NCI-H524 (cell line): ENCODE measurements at regions not wholly inside any gene's neighbourhood (a gene's known extent, or its start where the extent isn't known, plus 50 kb on each side); places are given as distances from the start of the nearest gene placed in this dataset.
"Not testable (repeated sequence)": the region's sequence is repeated elsewhere in the genome, so short reads cannot be mapped to it uniquely, and the experiment has no call there.

Experiments
- DNase-seq, 2 experiments: peaks; one replicate each; lab custom pipeline; 2025; lab: John Stamatoyannopoulos, UW

DNA sequence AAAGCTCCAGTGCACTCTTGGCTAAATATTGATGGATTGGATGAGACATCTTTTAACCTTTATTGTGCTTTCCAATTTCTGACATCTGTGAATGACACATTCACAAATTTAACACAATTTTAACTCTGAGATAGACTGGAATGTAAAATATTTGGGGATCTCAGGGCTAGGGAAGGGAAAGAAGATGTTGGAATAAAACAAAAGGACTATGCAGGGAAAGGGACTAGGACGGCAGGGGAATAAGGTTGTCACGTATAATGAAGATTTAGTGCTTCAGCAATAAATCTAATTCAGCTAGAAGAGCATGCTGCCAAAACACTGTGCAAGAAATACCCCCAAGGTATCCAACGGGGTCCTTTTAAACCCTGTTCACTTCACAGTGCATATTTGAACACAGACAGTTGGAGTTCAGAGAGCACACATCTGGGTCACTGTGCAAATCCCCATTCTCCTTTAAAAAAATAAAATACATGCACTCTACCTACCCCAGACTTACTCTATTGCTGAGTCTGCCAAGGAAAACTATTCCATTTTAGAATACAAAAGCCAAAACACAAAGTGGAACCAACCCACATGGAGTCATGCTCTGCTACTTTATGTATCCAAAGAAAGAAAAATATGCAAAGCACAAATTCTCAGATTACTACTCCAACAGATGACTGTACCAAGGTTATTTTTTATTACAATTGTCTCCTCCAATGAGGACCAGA lies 151.0 kb upstream of the RSPO3 start:
- DNase-seq: no peak

DNA sequence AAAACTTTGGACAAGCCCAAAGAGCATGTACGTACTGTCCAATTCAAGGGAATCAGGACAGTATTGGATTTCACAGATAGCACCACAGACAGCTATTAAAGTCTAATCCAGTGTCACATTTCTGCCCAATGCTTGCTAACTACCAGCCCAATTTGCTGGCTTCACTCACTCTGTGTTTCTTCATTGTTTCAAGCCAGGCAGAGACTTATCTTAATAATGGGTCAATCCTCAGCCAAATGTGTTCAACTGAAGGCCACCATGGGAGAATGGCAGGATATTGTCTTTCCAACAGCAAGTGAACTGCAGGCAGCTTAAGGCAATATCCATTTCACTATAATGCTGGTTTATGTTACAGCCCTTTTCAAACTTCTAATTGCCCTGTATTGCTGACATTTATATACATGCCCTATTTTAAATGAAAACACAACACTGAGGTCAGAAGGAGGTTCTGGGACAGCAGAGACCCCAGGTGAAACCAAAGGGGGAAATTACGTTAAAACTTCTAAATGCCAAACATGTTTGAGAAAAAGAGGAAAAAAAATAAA lies 142.1 kb upstream of the RSPO3 start:
- peak in 1 of 2 experiments; percentile 29 for DNase-seq

DNA sequence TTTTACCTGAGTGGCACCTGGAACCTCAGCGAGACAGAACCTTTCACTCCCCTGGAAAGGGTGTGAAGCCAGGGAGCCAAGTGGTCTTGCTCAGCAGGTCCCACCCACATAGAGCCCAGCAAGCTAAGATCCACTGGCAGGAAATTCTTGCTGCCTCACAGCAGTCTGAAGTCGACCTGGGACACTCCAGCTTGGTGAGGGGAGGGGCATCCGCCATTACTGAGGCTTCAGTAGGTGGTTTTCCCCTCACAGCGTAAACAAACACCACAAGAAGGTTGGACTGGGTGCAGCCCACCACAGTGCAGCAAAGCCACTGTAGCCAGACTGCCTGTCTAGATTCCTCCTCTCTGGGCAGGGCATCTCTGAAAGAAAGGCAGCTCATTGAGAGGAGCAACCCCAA lies 134.7 kb upstream of the RSPO3 start:
- DNase-seq: no peak

DNA sequence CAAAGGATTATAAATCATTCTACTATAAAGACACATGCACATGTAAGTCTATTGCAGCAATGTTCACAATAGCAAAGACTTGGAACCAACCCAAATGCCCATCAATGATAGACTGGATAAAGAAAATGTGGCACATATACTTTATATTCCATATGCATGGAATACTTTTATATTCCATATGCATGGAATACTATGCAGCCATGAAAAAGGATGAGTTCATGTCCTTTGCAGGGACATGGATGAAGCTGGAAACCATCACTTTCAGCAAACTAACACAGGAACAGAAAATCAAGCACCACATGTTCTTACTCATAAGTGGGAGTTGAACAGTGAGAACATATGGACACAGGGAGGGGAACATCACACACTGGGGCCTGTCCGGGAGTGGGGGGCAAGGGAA lies 130.3 kb upstream of the RSPO3 start:
- DNase-seq: not testable (repeated sequence)

DNA sequence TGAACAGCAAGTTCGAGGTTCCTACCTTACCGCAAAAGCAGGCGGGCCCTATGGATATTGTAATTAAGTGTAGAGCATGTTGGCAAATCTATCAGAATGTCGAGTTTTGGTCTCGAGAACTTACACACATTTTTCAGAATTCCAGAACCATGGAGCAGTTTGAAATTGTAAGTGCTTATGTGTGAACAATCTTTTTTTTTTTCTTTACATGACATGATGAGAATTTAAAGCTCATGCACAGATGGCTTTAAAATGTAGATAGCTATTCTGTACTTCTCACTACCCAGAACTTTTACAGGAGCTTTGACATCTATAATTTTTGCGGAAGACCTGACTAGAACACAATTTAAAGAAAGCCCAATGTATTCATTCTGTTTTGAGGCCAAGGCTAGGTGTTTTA lies 117.8 kb upstream of the RSPO3 start:
- DNase-seq: no peak

DNA sequence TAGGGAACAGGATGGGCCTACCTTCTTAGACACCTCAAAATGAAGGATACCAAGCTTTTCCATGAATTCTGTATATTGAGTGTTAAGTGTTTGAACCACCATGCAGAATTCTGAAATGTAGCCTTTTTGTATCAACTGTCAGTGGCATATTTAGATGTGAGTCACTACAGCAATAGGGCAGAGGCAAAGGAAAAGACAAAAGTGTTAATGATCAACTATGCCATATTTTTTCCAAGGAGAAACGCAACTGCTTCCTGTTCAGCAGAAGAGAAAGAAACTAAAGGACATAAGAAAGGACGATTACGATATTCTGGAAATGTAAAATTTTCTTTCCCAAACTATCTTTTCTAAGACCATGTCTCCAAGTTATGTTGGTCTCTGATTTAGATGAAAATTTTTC lies 104.6 kb upstream of the RSPO3 start:
- no peak for DNase-seq

DNA sequence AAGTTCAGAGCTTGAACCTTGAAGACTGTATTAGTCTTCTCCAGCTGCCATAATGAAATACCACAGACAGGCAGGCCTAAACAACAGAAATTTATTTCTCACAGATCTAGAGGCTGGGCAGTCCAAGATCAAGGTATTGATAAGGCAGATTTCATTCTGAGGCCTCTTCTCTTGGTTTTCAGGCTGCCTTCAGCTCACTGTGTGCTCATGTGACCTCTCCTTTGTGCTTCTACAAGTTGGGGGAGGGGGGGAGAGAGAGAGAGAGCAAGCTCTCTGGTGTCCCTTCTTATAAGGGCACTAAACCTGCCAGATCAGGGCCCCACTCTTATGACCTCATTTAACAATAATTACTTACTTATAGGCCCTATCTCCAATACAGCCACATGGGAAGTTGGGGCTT lies 102.6 kb upstream of the RSPO3 start:
- DNase-seq: no peak

DNA sequence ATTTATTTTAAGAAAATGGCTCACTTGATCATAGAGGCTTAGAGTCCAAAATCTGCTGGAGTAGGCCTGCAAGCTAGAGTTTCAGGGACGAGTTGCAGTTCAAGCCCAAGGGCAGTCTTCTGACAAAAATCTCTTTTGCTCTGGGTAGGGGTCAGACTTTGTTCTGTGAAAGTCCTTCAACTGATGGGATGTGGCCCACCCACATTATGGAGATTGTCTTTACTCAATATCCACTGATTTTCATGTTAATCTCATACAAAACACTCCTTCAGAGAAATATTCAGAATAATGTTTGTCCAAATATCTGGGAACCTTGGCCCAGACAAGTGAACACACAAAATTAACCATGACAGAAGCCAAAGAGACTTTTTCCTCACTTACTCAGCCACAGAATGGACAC lies 98.6 kb upstream of the RSPO3 start:
- DNase-seq: no peak

DNA sequence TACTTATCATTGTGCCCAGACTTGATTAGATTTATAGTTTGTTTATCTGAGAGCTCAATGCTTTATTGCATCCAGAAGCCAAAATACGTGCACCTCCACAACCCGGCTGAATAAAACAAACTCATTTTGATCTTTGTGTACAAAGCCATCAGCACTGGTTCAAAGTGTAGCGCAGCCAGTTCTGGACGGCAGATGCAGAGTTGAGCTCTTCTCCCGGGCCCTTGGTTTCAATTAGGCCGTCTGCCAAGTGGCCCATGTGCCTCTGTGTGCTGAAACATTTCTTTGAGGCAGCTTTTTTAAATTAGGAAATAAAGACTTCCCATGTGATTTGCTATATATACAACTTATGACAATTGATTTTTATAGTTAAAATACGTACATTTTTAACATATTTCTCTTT lies 96.2 kb upstream of the RSPO3 start:
- DNase-seq: peak; percentile 50 to 71

DNA sequence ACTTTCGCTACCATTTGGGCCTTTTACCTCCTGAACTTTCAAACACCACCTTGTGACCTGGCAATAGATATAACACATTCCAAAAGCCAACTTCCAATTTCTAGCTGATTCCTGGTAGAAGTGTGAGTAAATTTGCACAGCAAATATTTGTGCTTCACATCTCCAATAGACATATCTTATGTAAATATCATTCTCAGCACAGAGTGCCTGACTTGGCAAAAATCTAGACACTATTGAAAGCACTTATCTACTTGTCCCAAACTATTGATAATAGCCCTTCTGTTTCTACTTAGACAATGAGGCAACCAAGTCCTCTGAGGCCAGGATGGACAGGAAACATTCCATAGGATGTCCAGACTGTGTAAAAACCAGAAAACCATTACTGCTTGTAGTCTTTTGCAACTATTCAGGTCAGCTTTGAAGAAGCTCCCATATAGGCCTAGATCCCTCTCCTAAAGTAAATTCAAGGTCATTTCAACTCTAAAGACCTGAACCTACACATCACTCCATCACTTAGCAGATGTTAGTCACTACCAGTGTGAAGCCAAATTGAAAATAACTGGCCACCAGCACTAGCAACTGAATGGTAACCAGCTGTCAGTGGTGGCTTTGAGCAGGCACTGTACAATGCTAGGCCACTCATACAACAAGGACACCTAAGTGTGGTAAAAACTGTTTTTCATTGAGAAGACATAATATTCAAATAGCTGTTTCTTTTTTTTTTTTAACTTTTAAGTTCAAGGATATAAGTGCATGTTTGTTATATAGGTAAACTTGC lies 95.3 kb upstream of the RSPO3 start:
- DNase-seq: no peak

DNA sequence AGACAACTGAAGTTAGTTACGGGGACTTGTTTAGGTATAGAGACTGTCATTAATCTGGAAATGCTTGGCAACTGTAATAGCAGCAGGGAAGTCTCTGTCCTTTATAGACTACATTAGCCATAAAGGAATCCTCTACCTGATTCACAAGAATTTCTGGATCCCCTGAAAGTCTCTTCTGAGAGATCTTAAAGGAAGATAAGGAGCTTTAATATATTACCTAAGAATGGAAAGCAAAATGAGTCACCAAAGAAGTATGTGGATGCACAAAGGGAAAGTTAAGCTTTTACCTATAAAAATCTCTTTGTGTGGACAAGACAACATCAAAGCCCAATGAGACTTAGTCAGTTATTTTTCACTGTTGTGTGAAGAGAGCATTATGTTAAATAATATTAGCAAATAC lies 92.2 kb upstream of the RSPO3 start:
- DNase-seq: no peak

DNA sequence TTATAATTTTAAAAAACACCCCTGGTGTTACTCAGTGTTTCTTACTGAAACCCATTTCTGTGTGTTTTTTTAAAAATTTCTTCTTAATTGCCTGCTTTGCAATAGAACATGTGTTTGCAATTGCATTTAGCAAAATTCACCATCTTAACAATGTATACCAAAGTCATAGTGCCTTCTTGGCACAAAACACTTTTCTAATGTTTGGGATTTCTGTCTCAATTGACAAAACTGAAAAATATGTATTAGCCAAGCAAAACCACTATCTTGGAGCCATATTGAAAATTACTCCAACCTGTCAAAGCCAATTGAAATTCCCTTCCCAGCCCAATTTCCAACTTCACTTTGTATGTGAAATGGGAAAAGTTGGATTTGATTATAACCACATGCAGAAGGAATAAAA lies 88.4 kb upstream of the RSPO3 start:
- no peak for DNase-seq

DNA sequence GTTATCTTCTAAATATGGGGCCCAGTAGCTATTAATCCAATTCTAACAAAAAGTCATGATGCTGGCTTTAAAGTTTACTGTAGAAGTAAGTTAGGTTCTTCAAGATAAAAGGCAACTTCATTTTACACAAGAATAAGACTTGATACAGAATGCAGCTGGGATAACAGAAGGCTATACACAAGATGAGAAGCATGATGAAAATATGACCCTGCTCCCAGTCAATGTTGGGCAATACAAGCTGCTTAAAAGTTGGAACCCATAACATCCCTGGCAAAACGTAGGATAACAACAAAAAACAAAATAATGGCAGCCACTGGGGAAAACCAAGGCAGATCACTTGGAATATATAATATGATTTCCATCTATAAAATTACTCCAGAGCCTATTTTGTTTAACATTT lies 87.6 kb upstream of the RSPO3 start:
- no peak for DNase-seq

DNA sequence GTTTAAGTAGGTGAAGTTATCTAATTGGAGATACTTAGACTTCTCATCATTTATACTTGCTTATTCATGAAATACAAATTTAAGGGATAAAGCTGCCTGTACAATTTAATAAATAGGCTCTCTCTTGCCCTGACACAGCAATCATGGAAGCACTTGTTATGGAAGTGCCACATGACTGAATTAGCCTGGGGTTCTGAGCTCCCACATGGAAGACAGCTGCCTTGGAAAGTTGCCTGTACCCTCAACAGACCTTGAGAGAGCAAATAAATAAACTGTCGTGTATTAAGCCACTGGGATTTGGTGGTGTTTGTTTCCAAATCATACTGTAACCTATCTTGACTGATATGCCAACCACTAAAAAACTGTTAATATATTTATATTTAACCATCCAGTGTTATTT lies 87.0 kb upstream of the RSPO3 start:
- no peak for DNase-seq

DNA sequence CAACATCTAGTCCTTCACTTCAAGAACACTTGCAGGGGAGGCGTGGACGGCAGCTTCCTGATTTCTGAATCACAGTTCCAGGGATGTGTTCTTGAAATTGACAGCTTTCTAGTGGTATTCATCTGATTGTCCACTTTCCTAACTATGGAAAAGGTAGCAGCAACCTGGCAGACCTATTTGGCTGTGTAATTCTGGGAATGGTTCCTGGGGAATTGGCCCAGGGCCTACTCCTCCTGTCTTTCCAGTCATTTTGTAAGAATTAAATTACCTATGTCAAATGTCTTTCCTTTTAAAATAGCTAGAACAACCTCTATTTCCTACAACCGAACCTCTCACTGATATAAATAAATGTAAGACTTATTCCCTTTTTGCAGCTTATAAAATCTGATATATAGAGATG lies 85.5 kb upstream of the RSPO3 start:
- DNase-seq: no peak

DNA sequence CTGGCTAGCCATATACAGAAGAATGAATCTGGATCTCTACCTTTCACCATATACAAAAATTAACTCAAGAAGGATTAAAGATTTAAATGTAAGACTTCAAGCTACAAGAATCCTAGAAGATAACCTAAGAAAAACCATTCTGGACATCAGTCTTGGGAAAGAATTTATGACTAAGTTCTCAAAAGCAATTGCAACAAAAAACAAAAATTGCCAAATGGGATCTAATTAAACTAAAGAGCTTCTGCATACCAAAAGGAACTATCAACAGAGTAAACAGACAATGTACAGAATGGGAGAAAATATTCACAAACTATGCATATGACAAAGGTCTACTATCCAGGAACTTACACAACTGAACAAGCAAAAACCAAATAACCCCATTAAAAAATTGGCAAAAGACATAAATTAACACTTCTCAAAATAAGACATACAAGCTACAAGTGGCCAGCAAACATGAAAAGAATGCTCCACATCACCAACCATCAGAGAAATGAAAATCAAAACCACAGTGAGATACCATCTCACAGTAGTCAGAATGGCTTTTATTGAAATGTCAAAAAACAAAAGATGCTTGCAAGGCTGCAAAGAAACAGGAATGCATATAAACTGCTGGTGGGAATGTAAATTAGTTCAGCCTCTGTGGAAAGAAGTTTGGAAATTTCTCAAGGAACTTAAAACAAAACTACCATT lies 66.8 kb upstream of the RSPO3 start:
- DNase-seq: no peak

DNA sequence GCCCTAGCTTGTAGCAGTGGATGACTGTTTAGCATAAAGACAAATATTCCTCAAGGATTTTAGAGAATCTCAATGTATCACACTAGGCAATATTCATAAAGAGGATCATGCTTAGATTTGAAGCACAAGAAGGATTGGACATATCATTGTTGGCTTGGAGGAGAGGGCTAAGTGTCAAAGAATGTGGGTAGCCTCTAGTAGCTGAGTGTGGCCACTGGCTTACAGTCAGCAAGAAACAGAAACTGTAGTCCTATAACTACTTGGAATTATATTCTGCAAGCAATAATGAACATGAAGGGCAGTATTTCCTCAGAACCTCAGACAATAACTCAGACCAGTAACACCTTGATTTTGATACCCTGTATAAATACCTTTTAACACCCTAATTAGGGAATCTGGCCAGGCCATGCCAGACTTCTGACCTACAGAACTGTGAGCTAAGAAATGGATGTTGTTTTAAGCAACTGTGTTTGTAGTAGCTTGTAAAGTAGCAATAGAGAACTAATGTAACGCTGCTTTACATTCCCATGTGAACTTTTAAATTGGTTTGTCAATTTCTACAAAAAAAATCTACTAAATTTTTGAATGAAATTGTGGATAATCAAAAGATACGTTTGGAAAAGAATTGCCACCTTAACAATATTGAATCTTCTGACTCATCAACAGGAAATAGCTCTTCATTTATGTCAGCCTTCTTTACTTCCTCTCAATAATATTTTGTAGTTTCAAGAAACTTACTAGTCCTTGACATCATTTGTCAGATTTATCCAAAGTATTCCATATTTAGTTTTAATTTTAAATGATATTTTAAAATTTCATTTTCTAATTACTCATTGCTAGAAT lies 65.2 kb upstream of the RSPO3 start:
- DNase-seq: no peak

DNA sequence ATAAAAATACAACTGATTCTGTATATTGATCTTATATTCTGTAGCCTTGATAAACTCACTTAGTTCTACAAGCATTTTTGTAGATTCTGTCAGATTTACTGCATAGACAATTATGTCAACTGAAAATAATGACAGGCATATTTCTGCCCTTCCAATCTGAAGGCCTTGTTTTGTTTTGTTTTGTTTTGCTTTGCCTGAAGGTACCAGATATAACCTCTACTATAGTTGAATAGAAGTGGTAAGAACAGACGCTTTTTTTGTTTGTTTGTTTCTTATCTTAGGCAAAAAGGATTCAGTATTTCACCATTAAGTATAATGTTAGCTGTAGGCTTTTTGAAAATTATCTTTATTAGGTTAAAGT lies 64.6 kb upstream of the RSPO3 start:
- DNase-seq: no peak

DNA sequence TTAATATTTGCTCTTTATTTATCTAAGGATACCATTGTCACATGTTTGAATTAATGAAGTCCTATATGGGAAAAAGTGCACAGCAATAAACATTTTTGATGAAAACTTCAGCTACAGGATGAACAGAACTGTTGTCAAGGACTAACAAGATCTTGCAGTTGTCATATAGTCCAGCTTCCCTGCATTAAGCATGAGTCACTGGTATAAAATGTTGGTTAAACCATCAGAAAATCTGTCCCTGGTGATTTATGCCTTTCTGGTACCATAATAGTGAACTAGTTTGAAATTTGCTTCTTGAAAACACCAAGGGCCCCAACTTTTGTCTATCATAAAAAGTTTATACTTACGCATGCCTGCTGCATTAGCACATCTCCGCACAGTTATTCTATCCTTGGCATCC lies 60.4 kb upstream of the RSPO3 start:
- DNase-seq: no peak

DNA sequence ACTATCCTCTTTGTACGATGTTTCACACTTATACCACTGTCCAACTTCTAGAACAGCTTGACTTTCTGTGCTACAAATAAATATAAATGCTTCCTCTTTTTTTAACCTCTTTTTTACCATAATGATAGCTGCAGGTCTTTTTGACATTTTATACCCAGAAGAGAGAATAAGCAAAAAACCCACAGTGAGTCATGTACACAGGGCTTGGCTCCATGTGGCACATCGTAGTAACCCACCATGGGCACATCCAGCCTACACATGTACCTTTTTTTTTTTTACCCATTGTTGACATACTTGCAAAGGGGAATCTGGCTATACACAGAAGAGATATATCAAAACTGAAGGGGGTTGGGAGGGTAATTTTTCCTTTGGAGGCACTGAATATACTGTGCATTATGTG lies 59.5 kb upstream of the RSPO3 start:
- DNase-seq: no peak
